ENCODE measurements at regions not wholly inside any gene's neighbourhood (a gene's known extent, or its start where the extent isn't known, plus 50 kb on each side); places are given as distances from the start of the nearest gene placed in this dataset.
"Not testable (repeated sequence)": the region's sequence is repeated elsewhere in the genome, so short reads cannot be mapped to it uniquely, and the experiment has no call there.

DNA sequence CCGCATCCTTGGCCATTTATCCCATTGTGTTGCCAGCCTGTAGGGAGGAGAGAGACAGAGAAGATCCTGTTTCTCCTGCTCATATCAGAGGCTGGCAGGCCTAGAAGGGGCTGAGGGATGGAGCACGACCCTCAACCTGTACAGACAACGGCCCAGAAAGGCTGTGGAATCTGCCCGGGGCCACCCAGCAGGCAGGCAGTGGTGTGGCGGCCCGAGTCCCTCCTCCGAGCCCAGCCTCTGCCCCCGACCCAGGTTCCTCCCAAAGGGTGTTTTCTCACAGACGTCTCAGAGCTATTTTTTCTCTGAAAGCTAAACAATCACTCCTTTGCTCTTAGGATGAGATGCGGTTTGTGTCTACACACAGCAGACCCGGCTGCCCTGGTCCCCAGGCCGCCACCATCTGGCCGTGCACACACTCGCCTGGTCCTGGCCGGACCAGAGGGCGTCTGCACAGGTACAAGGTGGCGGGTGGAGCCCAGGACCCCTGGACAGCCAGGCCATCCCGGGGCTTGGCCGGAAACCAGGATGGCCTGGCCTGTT lies 69.3 kb downstream of the FOXL3 start:
- intact Hi-C loops (cut with DNase I), result no loop called here
- Histone ChIP-seq H3K4me3 (no peak overlapping the region), H3K9me3 (no peaks in the 10 kb centered on the region), H3K27me3 (peaks cover 18% of the 10 kb centered on the region), H3K27ac (no peak overlapping the region), H3K36me3 (no peaks in the 10 kb centered on the region), H3K4me1 (peaks cover 13% of the 10 kb centered on the region)
- TF ChIP-seq, protein P1, sequence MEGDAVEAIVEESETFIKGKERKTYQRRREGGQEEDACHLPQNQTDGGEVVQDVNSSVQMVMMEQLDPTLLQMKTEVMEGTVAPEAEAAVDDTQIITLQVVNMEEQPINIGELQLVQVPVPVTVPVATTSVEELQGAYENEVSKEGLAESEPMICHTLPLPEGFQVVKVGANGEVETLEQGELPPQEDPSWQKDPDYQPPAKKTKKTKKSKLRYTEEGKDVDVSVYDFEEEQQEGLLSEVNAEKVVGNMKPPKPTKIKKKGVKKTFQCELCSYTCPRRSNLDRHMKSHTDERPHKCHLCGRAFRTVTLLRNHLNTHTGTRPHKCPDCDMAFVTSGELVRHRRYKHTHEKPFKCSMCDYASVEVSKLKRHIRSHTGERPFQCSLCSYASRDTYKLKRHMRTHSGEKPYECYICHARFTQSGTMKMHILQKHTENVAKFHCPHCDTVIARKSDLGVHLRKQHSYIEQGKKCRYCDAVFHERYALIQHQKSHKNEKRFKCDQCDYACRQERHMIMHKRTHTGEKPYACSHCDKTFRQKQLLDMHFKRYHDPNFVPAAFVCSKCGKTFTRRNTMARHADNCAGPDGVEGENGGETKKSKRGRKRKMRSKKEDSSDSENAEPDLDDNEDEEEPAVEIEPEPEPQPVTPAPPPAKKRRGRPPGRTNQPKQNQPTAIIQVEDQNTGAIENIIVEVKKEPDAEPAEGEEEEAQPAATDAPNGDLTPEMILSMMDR (IDR thresholded peaks at IDR 0.05), result no peak
- no peak for ATAC-seq
- DNase-seq, result no peak

DNA sequence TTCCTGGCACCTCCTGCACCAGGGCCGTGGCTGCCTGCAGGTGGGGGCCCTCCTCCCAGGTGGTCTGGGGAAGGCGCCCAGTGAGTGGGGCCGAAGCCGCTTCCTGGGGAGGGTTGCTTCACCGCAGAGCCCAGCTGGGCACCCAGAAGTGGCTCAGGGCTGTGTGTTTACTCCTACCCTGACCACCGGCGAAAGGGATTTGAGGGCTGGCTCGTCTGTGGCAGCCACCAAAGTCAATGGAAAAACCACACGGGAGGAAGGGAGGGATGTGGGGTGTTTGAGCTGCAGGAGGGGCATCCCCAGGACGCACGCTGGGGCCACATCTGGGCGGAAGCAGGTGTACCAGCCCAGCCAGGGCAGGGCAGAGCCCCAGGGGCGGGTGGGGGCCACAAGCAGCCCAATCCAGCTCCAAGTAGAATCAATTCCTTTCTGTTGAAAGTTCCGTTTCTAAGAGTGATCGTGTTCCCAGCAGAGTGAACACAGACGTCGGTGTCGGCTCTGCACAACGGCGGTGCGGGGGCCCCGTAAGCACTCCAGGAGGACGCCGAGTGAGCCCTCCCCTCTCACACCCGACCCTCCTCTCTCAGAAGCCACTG lies 69.9 kb downstream of the FOXL3 start:
- intact Hi-C loops (cut with DNase I), result no loop called here
- Histone ChIP-seq H3K27ac (no peak overlapping the region), H3K4me3 (no peak overlapping the region), H3K4me1 (peaks cover 13% of the 10 kb centered on the region), H3K36me3 (no peaks in the 10 kb centered on the region), H3K9me3 (no peaks in the 10 kb centered on the region), H3K27me3 (peaks cover 18% of the 10 kb centered on the region)
- peak; percentile 51 for DNase-seq
- TF ChIP-seq, protein P1 (IDR thresholded peaks at IDR 0.05), result no peak
- no peak for ATAC-seq

DNA sequence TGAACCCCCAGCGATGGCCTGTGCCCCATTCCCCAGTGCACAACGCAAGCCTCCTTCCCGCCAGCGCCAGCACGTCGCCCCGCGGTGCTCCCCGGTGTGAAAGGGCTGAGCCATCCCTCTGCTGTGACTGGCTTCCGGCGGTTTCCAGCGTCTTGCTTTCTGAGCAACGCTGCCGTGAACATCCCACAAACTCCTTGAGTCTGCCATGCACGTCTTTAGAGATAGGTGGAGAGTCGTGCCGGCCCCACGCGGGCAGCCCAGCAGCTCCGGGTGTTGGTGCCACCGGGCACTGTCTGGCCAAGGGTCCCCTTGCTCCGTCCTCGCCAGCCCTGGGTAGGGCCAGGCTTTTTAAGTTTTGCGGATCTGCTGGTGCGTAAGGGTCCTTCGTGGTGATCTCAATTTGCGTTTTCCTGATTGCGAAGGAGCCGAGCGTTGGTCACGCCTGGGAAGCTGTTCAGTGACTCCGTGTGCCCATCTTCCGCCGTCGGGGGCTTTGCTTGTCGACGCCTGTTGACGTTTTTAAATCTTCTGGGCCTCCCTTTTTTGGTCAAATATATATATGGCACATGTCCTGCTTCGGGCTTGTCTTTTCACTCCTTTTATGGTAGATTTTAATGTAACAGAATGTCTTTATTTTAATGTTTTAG lies 70.6 kb downstream of the FOXL3 start:
- Histone ChIP-seq H3K27ac (no peak overlapping the region), H3K4me3 (no peak overlapping the region), H3K4me1 (peaks cover 13% of the 10 kb centered on the region), H3K9me3 (no peaks in the 10 kb centered on the region), H3K36me3 (no peaks in the 10 kb centered on the region), H3K27me3 (peaks cover 18% of the 10 kb centered on the region)
- DNase-seq, result peak; percentile 41
- TF ChIP-seq, protein P1 (IDR thresholded peaks at IDR 0.05), result no peak
- intact Hi-C loops (cut with DNase I), result no loop called here
- no peak for ATAC-seq

DNA sequence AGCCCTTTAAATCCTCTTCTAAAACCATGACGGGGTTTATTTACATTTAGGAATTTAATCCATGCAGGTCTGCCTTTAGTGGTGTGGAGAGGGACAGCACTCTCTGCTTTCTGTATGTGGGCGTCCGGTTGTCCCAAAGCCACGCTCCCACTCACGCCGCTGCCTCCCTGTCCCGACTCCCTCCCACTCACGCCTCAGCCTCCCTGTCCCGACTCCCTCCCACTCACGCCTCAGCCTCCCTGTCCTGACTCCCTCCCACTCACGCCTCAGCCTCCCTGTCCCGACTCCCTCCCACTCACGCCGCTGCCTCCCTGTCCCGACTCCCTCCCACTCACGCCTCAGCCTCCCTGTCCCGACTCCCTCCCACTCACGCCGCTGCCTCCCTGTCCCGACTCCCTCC lies 71.2 kb downstream of the FOXL3 start:
- H3K4me1 ChIP-seq, result peaks cover 13% of the 10 kb centered on the region
- ATAC-seq; intact Hi-C loops (cut with DNase I); H3K36me3 ChIP-seq; H3K4me3 ChIP-seq; DNase-seq; H3K9me3 ChIP-seq; H3K27ac ChIP-seq: not testable (repeated sequence)
- peaks cover 18% of the 10 kb centered on the region for H3K27me3 ChIP-seq

DNA sequence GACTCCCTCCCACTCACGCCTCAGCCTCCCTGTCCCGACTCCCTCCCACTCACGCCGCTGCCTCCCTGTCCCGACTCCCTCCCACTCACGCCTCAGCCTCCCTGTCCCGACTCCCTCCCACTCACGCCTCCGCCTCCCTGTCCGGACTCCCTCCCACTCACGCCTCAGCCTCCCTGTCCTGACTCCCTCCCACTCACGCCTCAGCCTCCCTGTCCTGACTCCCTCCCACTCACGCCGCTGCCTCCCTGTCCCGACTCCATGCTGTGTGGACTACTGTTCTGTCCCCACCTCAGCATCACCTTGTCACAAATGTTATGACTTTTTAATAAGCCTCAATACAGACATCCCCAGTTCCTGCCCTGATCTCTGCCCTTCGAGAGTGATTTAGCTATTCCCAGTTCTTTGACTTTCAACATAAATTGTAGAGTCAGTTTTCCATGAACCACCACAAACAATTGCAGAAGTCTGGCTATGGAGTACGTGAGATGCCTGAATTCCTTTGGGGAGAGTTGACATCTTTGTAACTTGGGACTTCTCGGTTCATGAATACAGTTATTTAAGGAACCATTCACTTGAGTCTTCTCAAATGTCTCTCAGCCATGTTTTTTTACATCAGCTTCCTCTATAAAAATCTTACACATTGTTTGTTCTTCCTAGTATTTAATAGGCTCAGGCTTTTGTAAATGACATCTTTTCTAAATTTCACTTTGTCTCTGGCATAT lies 71.9 kb downstream of the FOXL3 start:
- peak overlapping the region; percentile 44 for H3K4me3 ChIP-seq
- no peaks in the 10 kb centered on the region for H3K36me3 ChIP-seq
- TF ChIP-seq, protein P1 (IDR thresholded peaks at IDR 0.05), result no peak
- intact Hi-C loops (cut with DNase I), result no loop called here
- H3K27ac ChIP-seq, result peak overlapping the region; percentile 26
- peaks cover 18% of the 10 kb centered on the region for H3K27me3 ChIP-seq
- ATAC-seq (no peak), DNase-seq (peak; percentile 15)
- no peaks in the 10 kb centered on the region for H3K9me3 ChIP-seq
- peaks cover 13% of the 10 kb centered on the region for H3K4me1 ChIP-seq

Data from upper lobe of right lung (tissue), 1 donor.